K562 (cell line): ENCODE measurements at regions not wholly inside any gene's neighbourhood (a gene's known extent, or its start where the extent isn't known, plus 50 kb on each side); places are given as distances from the start of the nearest gene placed in this dataset.

Experiments used
- ATAC-seq: fragments of 200-7000 bp; cut with Tn5 transposase; 3 replicates; pipeline ENCODE4 v1.9.1; 2020; ENCODE audit warnings: moderate library complexity
- BruUV-seq: library from RNA; stranded (reverse); fragments of 400-500 nt; replicated peaks from 2 replicates; lab custom pipeline; 2021; lab: Mats Ljungman, UMichigan
- CTCF ChIA-PET: fragments of 300-600 bp; formaldehyde crosslinking; extraction: SDS; loops from one replicate; lab custom pipeline; 2021; ENCODE audit warnings: low intra/inter-chr PET ratio; lab: Yijun Ruan, JAX
- POLR2A ChIA-PET: fragments of 300-600, 350-650 bp; sonication (Branson Sonifier 250); formaldehyde crosslinking; extraction: SDS; loops from one replicate; lab custom pipeline; 2021; ENCODE audit warnings: antibody characterized with exemption, inconsistent platforms; lab: Yijun Ruan, JAX
- DNase-seq, 4 experiments: peaks; one replicate each; pipeline versions ENCODE4 v3.0.0 to v3.0.0-alpha.2; 2011 to 2018; ENCODE audit warnings: low spot score in 3 of 4, mixed read lengths in 3 of 4; ENCODE audit errors: extremely low read depth in 1 of 4
- FAIRE-seq: peaks from 2 replicates; lab custom pipeline; 2011; peaks lifted over from hg19 to GRCh38; lab: Jason Lieb, UNC
- H2AFZ ChIP-seq: 2 replicates; pipeline ENCODE4 v1.6.0; 2011; ENCODE audit warnings: low read depth, low read length, control low read depth, inconsistent platforms
- H3K27ac ChIP-seq: fragments of 200-600 bp; 3 replicates; pipeline ENCODE4 v1.8.0; 2011; ENCODE audit warnings: low read depth, mild to moderate bottlenecking, control low read depth, inconsistent platforms, low read length, moderate library complexity, mixed read lengths; ENCODE audit errors: extremely low read depth
- H3K27me3 ChIP-seq, 2 experiments: fragments of 300-600 bp in 1 of 2; 2 replicates in 1 of 2; 3 replicates in 1 of 2; pipeline versions ENCODE4 v1.6.0 to v1.8.0; 2011; ENCODE audit warnings: inconsistent platforms in 2 of 2, low read length in 2 of 2, mild to moderate bottlenecking in 1 of 2, mixed read lengths in 1 of 2, moderate library complexity in 1 of 2; ENCODE audit not compliant: control insufficient read depth in 2 of 2, insufficient read depth in 2 of 2
- H3K36me3 ChIP-seq: fragments of 300-600 bp; 3 replicates; pipeline ENCODE4 v1.8.0; 2011; ENCODE audit warnings: mild to moderate bottlenecking, low read length, inconsistent platforms; ENCODE audit not compliant: control insufficient read depth, insufficient read depth
- H3K4me1 ChIP-seq, 2 experiments: fragments of 200-600 bp in 1 of 2; replicated peaks in 1 of 2; 2 replicates in 1 of 2; 3 replicates in 1 of 2; pipeline versions ENCODE4 v1.5.1 to v1.8.0; 2011; ENCODE audit warnings: inconsistent platforms in 2 of 2, low read length in 2 of 2, mild to moderate bottlenecking in 1 of 2, mixed read lengths in 1 of 2, moderate library complexity in 1 of 2; ENCODE audit not compliant: control insufficient read depth in 2 of 2, insufficient read depth in 2 of 2
- H3K4me2 ChIP-seq: 2 replicates; pipeline ENCODE4 v1.6.1; 2011; ENCODE audit warnings: low read length, control low read depth, inconsistent platforms, mixed read lengths; ENCODE audit not compliant: insufficient read depth
- H3K4me3 ChIP-seq: fragments of 200-600 bp; sonication (generic), shearing (Covaris generic); 2 replicates; pipeline ENCODE4 v1.5.1; 2016; ENCODE audit warnings: control low read depth, inconsistent platforms
- H3K79me2 ChIP-seq: fragments of 200-600 bp; 3 replicates; pipeline ENCODE4 v1.8.0; 2011; ENCODE audit warnings: low read length, inconsistent platforms; ENCODE audit not compliant: control insufficient read depth, insufficient read depth
- H3K9ac ChIP-seq, 2 experiments: 2 replicates each; pipeline versions ENCODE4 v1.6.0 to v1.6.1; 2011; ENCODE audit warnings: low read depth in 2 of 2, low read length in 2 of 2, control low read depth in 1 of 2, inconsistent platforms in 1 of 2, mild to moderate bottlenecking in 1 of 2, mixed read lengths in 1 of 2; ENCODE audit not compliant: insufficient read depth in 1 of 2
- H3K9me1 ChIP-seq: one replicate; pipeline ENCODE4 v1.6.0; 2011; ENCODE audit warnings: inconsistent platforms, mild to moderate bottlenecking, low read length, moderate library complexity; ENCODE audit not compliant: control insufficient read depth, insufficient read depth
- H3K9me3 ChIP-seq: replicated peaks from 2 replicates; pipeline ENCODE4 v1.5.1; 2011; ENCODE audit warnings: low read depth, low read length, inconsistent platforms; ENCODE audit not compliant: control insufficient read depth, insufficient read depth
- H4K20me1 ChIP-seq: replicated peaks from 2 replicates; pipeline ENCODE4 v1.6.1; 2011; ENCODE audit warnings: low read length, inconsistent platforms, mixed read lengths; ENCODE audit not compliant: control insufficient read depth, insufficient read depth
- FOXP4 ChIP-seq: sonication (generic); formaldehyde crosslinking; IDR thresholded peaks from 2 replicates; pipeline ENCODE4 v1.8.0; 2022; ENCODE audit warnings: mild to moderate bottlenecking, missing genetic modification reagents, borderline replicate concordance
- ID3 ChIP-seq, 2 experiments: fragments of 250-450 bp in 1 of 2; fragments of 450-650 bp in 1 of 2; sonication (Bioruptor Pico) in 1 of 2; IDR thresholded peaks; 2 replicates each; pipeline versions ENCODE4 v1.6.1 to v1.8.0; 2016 to 2021; ENCODE audit warnings: mild to moderate bottlenecking in 2 of 2, moderate library complexity in 2 of 2, missing compliant biosample characterization in 1 of 2, missing genetic modification characterization in 1 of 2
- PRPF4 ChIP-seq: fragments of 200-400 bp; formaldehyde crosslinking; IDR thresholded peaks from one replicate; pipeline ENCODE4 v1.6.1; 2017; ENCODE audit warnings: low read length, low read depth, mild to moderate bottlenecking; ENCODE audit not compliant: insufficient read depth, poor library complexity, severe bottlenecking
- SAP30 ChIP-seq: fragments of 200-600 bp; sonication (generic); IDR thresholded peaks from 2 replicates; pipeline ENCODE4 v1.6.1; 2012; ENCODE audit warnings: borderline replicate concordance, low read depth, mild to moderate bottlenecking, moderate library complexity, low read length, control low read depth, inconsistent platforms; ENCODE audit not compliant: insufficient read depth, poor library complexity, severe bottlenecking
- SPI1 ChIP-seq: IDR thresholded peaks from 2 replicates; pipeline ENCODE4 v1.6.1; 2011; ENCODE audit warnings: low read depth, low read length, control low read depth, borderline replicate concordance
- THRAP3 ChIP-seq: fragments of 450-650 bp; IDR thresholded peaks from 2 replicates; pipeline ENCODE4 v1.6.1; 2016; ENCODE audit warnings: mild to moderate bottlenecking, inconsistent platforms, borderline replicate concordance
- ZNF76 ChIP-seq: fragments of 250-450 bp; sonication (Bioruptor Pico); IDR thresholded peaks from 2 replicates; pipeline ENCODE4 v1.4.0; 2020; ENCODE audit warnings: mild to moderate bottlenecking, moderate library complexity, borderline replicate concordance
- WGBS: fragments of 100-300 bp; shearing (Covaris generic); methylation state at CpG from one replicate; pipeline ENCODE4 v1.1.6; 2016; ENCODE audit warnings: low coverage, mixed read lengths; ENCODE audit not compliant: insufficient coverage; ENCODE audit errors: missing lambda C conversion rate; 5-methylcytosine and 5-hydroxymethylcytosine counted together
- in situ Hi-C: fragments of 300-500 bp; cut with MboI; formaldehyde crosslinking; loops from 4 replicates; pipeline ENCODE4 v1.15.0; 2018; ENCODE audit warnings: inconsistent platforms, mixed read lengths
- intact Hi-C: fragments of 100-400 bp; cut with micrococcal nuclease; formaldehyde crosslinking; loops from 2 replicates; pipeline ENCODE4 v1.14.2; 2022

GRCh38 chr7:54827734-54828133 is 68.7 kb upstream of the SEC61G start:
- H4K20me1 ChIP-seq = no peaks in the 10 kb centered on the region
- POLR2A ChIA-PET = no interaction called here
- CTCF ChIA-PET = no interaction called here

GRCh38 chr7:54831046-54831643 is 72.1 kb upstream of the SEC61G start:
- TF ChIP-seq SAP30 = no peak
- TF ChIP-seq ID3 (CRISPR knock-in tag; IDR thresholded peaks at IDR 0.05) = no peak
- TF ChIP-seq ID3 (tag; IDR thresholded peaks at IDR 0.05) = no peak
- TF ChIP-seq FOXP4 = no peak
- no peak for TF ChIP-seq ZNF76 (CRISPR knock-in tag)
- no peak for TF ChIP-seq THRAP3
- no peak for DNase-seq

More at GRCh38 chr7:54827734-54828133, 68.7 kb upstream of the SEC61G start:
- no peak overlapping the region for H2AFZ ChIP-seq
- H3K9me1 ChIP-seq = no peaks in the 10 kb centered on the region
- no peak overlapping the region for H3K9ac ChIP-seq
- 1% methylated on average over 4 of the region's 4 CpGs for WGBS
- in situ Hi-C loops (no loop called here), intact Hi-C loops (no loop called here)
- H3K79me2 ChIP-seq = no peaks in the 10 kb centered on the region
- no peak for DNase-seq
- H3K4me3 ChIP-seq = no peak overlapping the region
- H3K4me1 ChIP-seq = no peaks in the 10 kb centered on the region
- BruUV-seq = no TSS peak
- H3K36me3 ChIP-seq = no peaks in the 10 kb centered on the region
- H3K27me3 ChIP-seq = peaks cover 0 to 1% of the 10 kb centered on the region in 2 experiments; a peak in 2 of 5 replicates
- no peaks in the 10 kb centered on the region for H3K9me3 ChIP-seq
- TF ChIP-seq PRPF4 (no peak), SPI1 (peak; percentile 16; the same call in 1 of the 2 replicates)
- no peak overlapping the region for H3K27ac ChIP-seq
- no peak overlapping the region for H3K4me2 ChIP-seq
- no peak for FAIRE-seq
- no peak for ATAC-seq

More at GRCh38 chr7:54831046-54831643, 72.1 kb upstream of the SEC61G start:
- H3K9me3 ChIP-seq = no peaks in the 10 kb centered on the region
- no peak overlapping the region for H3K27ac ChIP-seq
- ChIA-PET CTCF (no interaction called here), POLR2A (no interaction called here)
- no peak overlapping the region for H3K9ac ChIP-seq
- intact Hi-C loops = no loop called here
- H3K9me1 ChIP-seq = no peaks in the 10 kb centered on the region
- H3K4me1 ChIP-seq = peaks cover 0 to 5% of the 10 kb centered on the region in 2 experiments; a peak in 1 of 5 replicates
- no peak overlapping the region for H3K4me3 ChIP-seq
- H3K27me3 ChIP-seq = peaks cover 0 to 28% of the 10 kb centered on the region in 2 experiments; a peak in 2 of 5 replicates
- no peaks in the 10 kb centered on the region for H4K20me1 ChIP-seq
- ATAC-seq = no peak
- BruUV-seq = no TSS peak
- no peak overlapping the region for H3K4me2 ChIP-seq
- no peak for FAIRE-seq
- H3K36me3 ChIP-seq = no peaks in the 10 kb centered on the region
- in situ Hi-C loops = no loop called here
- H2AFZ ChIP-seq = no peak overlapping the region
- H3K79me2 ChIP-seq = no peaks in the 10 kb centered on the region
- 0% methylated on average over 4 of the region's 4 CpGs for WGBS
